ENCODE measurements at regions not wholly inside any gene's neighbourhood (a gene's known extent, or its start where the extent isn't known, plus 50 kb on each side); places are given as distances from the start of the nearest gene placed in this dataset.

DNA sequence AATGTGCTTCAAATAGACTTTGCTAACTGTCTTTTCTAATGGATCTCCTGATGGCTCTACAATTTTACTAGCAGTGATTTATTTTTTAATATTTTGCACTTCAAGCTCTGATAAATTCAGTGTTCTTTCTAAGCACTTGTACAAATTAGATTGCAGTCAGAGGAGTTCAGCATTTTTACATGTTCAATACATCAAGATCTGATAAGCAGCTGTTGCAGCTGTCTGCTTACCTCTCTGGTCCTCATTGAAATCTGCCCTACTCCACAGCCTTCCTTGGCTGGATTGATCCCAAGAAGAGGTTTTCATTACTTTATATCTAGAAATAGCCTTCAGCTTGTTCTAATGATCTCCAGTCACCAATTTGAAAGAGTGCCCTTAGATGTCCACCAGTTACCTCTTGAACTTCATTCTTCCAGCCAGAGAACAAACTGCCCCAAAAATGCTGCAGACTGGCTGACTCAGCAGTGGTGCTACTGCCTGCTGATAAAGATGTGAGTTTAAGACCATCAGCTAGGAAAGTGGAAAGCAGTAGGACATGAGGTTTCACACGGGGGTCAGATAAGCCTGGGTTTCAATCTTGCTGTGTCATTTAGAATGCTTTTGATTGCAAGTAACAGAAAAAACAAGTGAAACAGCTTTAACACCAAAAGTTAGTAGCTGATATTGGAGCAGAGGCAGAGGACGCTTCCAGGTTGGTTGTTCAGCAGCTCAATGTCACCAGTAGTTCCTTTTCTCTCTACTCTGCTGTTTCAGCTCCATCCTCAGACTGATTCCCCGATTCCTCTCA lies 350.9 kb upstream of the NPVF start:
- no peak for FAIRE-seq
- DNase-seq (ENCODE audit: insufficient read length): no peak

DNA sequence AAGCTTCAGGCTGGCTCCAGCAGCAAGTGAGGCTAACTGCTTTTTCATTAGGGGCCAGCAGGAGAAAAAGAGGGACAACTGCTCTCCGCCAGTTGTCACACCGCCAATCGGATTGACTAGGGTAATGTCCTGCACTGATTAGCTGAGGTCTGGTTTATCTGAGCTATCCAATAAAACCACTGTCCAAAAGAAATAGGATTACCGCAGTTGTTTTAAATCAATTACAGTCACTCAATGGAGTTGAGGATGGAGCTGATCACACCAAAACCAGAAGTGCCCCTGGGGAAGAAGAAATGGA lies 351.4 kb upstream of the NPVF start:
- DNase-seq (ENCODE audit: insufficient read length): no peak
- TF ChIP-seq TAF1 (IDR thresholded peaks at IDR 0.05; ENCODE audit: borderline replicate concordance, low read depth, low read length) (no peak), POLR2A (IDR thresholded peaks at IDR 0.05; ENCODE audit: low read depth, low read length) (no peak), POLR2AphosphoS5 (IDR thresholded peaks at IDR 0.05; ENCODE audit: low read depth, low read length) (no peak)
- FAIRE-seq: no peak

More for the DNA sequence above, 350.9 kb upstream of the NPVF start:
- no peak for TF ChIP-seq POLR2AphosphoS5 (IDR thresholded peaks at IDR 0.05; ENCODE audit: low read depth, low read length)
- TF ChIP-seq TAF1 (IDR thresholded peaks at IDR 0.05; ENCODE audit: borderline replicate concordance, low read depth, low read length): no peak
- TF ChIP-seq POLR2A (IDR thresholded peaks at IDR 0.05; ENCODE audit: low read depth, low read length): no peak

DNA sequence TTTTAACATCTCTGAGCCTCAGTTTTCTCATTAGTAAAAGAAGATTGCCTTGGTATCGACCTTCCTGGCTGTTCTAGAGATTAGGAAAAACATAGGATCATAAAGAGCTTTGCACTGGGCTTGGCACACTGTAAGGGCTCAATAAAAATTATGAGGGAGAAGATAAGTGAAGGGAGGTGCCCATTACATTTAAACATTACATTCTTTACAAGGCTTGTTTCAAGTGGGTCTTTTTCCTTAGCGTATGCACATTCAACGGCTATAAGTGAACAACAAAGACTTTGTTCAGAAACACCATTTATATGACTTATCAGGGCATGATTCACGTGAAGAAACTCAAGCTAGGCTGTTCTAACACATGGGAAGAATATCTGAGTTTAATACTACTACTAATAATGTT lies 351.9 kb upstream of the NPVF start:
- TF ChIP-seq TAF1 (IDR thresholded peaks at IDR 0.05; ENCODE audit: borderline replicate concordance, low read depth, low read length) (no peak), POLR2A (IDR thresholded peaks at IDR 0.05; ENCODE audit: low read depth, low read length) (no peak), POLR2AphosphoS5 (IDR thresholded peaks at IDR 0.05; ENCODE audit: low read depth, low read length) (no peak)
- no peak for DNase-seq (ENCODE audit: insufficient read length)
- no peak for FAIRE-seq

DNA sequence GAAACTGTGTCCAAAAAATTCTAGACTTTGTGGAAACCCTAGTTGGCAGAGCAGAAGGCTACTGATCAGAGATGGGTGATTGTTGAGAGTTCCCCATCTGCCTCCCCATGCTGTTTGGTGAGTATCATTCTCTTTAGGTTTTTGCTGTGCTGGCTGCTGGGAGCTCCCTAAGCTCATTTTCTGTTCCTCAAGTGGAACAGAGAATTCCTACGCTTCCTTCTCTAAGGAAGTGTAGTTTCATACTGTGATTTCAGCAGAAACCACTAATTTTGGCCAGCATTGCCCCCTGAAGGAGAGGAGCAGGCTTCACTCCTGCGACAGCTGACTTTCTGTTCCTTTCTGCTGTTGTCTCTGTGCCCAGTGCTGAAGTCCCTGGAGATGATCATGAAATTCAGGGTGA lies 355.3 kb upstream of the NPVF start:
- TF ChIP-seq POLR2AphosphoS5 (IDR thresholded peaks at IDR 0.05; ENCODE audit: low read depth, low read length): no peak
- no peak for TF ChIP-seq TAF1 (IDR thresholded peaks at IDR 0.05; ENCODE audit: borderline replicate concordance, low read depth, low read length)
- TF ChIP-seq POLR2A (IDR thresholded peaks at IDR 0.05; ENCODE audit: low read depth, low read length): no peak
- DNase-seq (ENCODE audit: insufficient read length) (no peak), FAIRE-seq (no peak)

DNA sequence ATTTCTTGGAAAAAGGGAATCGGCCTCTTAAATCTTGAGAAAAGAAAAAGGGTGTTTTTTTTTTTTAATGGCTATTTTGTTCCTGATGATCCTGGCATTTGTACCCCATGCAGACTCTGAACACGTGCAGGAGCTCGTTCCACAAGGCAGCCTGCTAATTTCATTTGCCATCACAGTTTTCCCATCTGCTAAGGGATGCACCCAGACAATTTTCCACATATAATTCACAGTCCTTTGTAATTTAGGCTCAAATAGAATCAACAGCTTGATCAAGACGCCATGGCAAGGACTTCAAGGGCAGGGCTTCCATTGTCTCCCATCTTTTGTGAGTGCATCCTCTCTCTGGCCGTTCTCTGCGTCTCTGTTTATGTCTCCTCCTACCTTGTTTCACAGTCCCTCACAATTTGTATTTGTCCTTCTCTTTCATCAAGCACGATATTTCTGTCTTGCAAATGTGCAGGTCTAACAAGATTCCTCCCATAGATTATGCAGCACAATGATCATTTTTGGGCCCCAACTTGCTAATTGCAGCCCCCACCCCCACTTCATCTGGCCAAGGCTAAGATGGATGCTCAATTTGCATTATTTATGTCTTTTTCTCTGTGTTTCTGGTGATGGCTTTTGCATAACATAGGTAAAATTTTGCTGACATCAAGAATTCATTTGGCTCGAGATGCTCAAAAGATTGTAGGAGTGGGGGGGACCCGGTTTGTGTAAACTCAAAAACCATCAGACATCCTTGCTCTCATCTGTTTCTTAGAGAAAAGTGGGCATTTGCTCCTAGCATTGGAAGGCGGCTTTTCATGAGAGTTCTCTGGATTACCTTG lies 356.0 kb upstream of the NPVF start:
- TF ChIP-seq POLR2A (IDR thresholded peaks at IDR 0.05; ENCODE audit: low read depth, low read length): no peak
- TF ChIP-seq TAF1 (IDR thresholded peaks at IDR 0.05; ENCODE audit: borderline replicate concordance, low read depth, low read length): no peak
- TF ChIP-seq POLR2AphosphoS5 (IDR thresholded peaks at IDR 0.05; ENCODE audit: low read depth, low read length): no peak
- DNase-seq (ENCODE audit: insufficient read length): no peak
- FAIRE-seq: no peak

DNA sequence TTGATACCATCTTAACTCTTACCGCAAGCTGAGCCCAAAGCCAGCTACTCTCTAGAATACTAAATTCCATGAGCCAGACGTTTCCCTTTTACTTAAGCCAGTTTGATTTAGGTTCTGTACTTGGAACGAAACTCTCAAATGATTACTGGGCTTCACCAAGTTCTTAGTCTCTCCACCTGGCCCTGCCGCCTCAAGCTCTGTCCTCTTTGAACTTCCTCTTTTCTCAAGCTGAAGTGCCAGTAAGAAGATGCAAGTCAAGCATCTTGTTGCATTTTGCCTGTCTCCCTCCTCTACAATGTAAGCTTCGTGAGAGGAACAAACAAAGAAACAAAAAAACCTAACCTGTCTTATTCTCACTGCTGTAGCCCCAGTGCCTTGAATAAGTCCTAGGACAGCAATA lies 358.2 kb upstream of the NPVF start:
- FAIRE-seq: no peak
- no peak for DNase-seq (ENCODE audit: insufficient read length)
- no peak for TF ChIP-seq POLR2AphosphoS5 (IDR thresholded peaks at IDR 0.05; ENCODE audit: low read depth, low read length)
- TF ChIP-seq POLR2A (IDR thresholded peaks at IDR 0.05; ENCODE audit: low read depth, low read length): no peak
- TF ChIP-seq TAF1 (IDR thresholded peaks at IDR 0.05; ENCODE audit: borderline replicate concordance, low read depth, low read length): no peak

DNA sequence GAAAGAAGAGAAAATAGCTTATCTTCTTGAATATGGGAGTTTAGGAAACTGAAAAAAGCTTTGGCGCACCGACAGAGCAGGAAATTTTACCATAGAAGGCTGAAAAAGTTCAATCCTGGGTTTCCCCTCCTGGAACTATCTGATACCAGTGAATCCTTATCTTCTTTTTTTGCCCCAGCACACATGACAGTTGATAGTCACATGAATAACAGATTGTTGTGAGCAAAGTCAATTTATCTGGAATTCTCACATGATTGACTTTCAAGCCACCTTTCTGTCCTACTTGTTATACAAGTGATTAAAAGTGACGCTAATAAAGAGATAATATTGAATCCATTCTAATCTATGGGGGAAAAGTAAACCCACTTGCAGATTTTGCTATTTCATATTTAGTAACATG lies 365.8 kb upstream of the NPVF start:
- FAIRE-seq (no peak), DNase-seq (ENCODE audit: insufficient read length) (no peak)
- no peak for TF ChIP-seq POLR2A (IDR thresholded peaks at IDR 0.05; ENCODE audit: low read depth, low read length)

DNA sequence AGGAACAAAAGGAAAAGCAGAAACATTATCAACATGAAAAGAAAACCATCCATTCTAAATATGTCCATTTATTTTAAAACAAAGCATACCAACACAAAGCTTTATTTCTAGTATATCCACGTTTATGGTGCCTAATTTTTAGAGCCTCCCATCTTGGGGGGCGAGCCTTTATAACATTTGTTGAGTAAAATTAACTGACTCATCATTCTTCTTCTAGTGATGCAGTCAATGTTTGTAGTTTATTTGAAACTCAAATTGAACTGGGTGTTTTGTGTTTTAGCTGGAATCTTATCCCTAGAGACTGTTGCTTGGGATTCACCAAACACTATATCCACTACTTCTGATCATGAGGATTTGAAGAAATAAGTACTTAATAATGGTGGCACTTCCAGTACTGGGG lies 366.4 kb upstream of the NPVF start:
- no peak for TF ChIP-seq TAF1 (IDR thresholded peaks at IDR 0.05; ENCODE audit: borderline replicate concordance, low read depth, low read length)
- TF ChIP-seq POLR2AphosphoS5 (IDR thresholded peaks at IDR 0.05; ENCODE audit: low read depth, low read length): no peak
- TF ChIP-seq POLR2A (IDR thresholded peaks at IDR 0.05; ENCODE audit: low read depth, low read length): no peak
- no peak for DNase-seq (ENCODE audit: insufficient read length)
- no peak for FAIRE-seq

DNA sequence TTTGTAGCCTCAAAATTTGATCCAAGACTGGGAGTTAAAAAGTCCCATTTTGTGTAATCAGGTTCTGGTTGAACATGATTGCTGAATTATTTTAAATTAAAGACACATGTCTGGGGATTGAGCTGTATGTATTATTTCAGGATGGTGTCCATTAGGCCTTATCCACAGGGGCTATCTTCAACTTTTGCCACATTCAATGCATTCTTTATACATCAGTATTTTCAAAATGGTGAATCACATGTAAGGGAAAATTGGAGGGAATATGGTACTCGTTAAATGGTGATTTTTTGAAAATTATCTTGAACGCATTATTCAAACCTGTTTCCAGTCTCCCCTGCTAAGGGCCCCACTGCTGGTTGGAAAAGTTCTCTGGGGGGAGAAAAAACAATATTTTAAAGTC lies 367.7 kb upstream of the NPVF start:
- no peak for FAIRE-seq
- no peak for TF ChIP-seq TAF1 (IDR thresholded peaks at IDR 0.05; ENCODE audit: borderline replicate concordance, low read depth, low read length)
- TF ChIP-seq POLR2AphosphoS5 (IDR thresholded peaks at IDR 0.05; ENCODE audit: low read depth, low read length): no peak
- no peak for TF ChIP-seq POLR2A (IDR thresholded peaks at IDR 0.05; ENCODE audit: low read depth, low read length)
- no peak for DNase-seq (ENCODE audit: insufficient read length)

DNA sequence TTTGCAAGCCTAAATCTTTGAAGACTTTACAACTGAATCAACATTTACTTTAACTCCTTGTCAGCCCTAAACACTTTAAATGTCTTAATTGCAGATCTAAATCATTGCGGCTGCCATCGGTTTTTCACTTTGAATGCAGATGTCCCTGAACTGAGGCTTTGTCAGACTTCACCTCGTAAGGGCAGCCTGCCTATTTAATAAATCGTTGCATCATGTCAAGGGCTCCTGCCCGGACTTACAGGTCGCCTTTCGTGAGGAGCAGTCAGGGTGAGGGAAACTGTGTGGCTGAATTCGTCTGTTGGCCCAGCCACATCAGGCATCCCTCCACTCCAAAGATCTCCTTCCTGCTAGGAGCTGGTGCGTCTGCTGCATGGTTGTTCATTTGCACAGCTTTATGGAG lies 368.2 kb upstream of the NPVF start:
- no peak for DNase-seq (ENCODE audit: insufficient read length)
- FAIRE-seq: no peak
- no peak for TF ChIP-seq POLR2A (IDR thresholded peaks at IDR 0.05; ENCODE audit: low read depth, low read length)
- no peak for TF ChIP-seq TAF1 (IDR thresholded peaks at IDR 0.05; ENCODE audit: borderline replicate concordance, low read depth, low read length)
- no peak for TF ChIP-seq POLR2AphosphoS5 (IDR thresholded peaks at IDR 0.05; ENCODE audit: low read depth, low read length)

DNA sequence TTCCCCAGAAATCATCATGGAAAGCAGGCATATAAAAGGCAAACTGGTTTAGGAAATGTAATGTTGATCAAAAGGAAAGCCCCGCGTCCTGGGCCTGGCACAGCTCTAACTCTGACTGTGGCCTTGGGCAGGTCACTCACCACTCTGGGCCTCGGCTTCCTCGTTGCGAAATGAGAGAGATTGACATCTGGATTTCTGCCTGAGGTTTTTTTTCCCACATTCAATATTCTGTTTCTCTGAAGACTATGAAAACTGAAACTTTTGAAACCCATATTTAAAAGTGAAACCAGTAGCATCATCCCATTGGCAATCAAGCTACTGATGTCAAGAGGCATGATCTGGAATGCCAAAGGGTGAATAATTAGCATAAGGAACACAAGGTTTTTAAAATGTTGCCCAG lies 369.7 kb upstream of the NPVF start:
- DNase-seq (ENCODE audit: insufficient read length) (no peak), FAIRE-seq (no peak)
- TF ChIP-seq POLR2A (IDR thresholded peaks at IDR 0.05; ENCODE audit: low read depth, low read length) (no peak), TAF1 (IDR thresholded peaks at IDR 0.05; ENCODE audit: borderline replicate concordance, low read depth, low read length) (no peak), POLR2AphosphoS5 (IDR thresholded peaks at IDR 0.05; ENCODE audit: low read depth, low read length) (no peak)

DNA sequence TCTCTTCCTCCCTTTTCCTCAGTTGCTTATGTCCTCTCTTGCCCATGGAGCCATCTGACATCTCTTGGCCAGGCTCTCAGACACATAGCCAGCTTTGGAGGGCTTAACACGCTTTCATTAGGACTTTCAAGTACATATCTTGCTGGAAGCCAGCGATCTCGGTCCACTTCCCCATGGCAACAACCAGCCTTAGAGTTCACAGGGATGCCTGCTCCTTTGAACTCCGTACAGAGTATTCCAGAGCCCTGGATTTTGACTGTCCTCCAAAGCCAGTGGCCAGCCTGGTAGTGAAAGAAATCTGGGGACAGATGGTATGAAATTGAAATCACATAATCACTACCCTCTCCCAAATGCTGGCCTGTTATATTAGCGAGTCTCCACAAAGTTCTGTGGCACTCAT lies 370.5 kb upstream of the NPVF start:
- no peak for DNase-seq (ENCODE audit: insufficient read length)
- no peak for FAIRE-seq
- TF ChIP-seq TAF1 (IDR thresholded peaks at IDR 0.05; ENCODE audit: borderline replicate concordance, low read depth, low read length): no peak
- TF ChIP-seq POLR2A (IDR thresholded peaks at IDR 0.05; ENCODE audit: low read depth, low read length): no peak
- TF ChIP-seq POLR2AphosphoS5 (IDR thresholded peaks at IDR 0.05; ENCODE audit: low read depth, low read length): no peak
